Caco-2 (cell line): ENCODE measurements at regions not wholly inside any gene's neighbourhood (a gene's known extent, or its start where the extent isn't known, plus 50 kb on each side); places are given as distances from the start of the nearest gene placed in this dataset.
"Not testable (repeated sequence)": the region's sequence is repeated elsewhere in the genome, so short reads cannot be mapped to it uniquely, and the experiment has no call there.

Experiments used
- BruUV-seq: library from RNA; stranded (reverse); fragments of 400-500 nt; replicated peaks from 2 replicates; lab custom pipeline; 2021; lab: Mats Ljungman, UMichigan
- CTCF ChIA-PET: fragments of 300-600 bp; sonication (Branson Sonifier 250); formaldehyde crosslinking; loops from one replicate; lab custom pipeline; 2022; ENCODE audit warnings: antibody characterized with exemption; lab: Charles Lee
- POLR2A ChIA-PET: fragments of 300-600 bp; sonication (Branson Sonifier 250); formaldehyde crosslinking; loops from one replicate; lab custom pipeline; 2022; ENCODE audit warnings: antibody characterized with exemption; lab: Charles Lee
- DNase-seq, 2 experiments: peaks; one replicate each; pipeline versions ENCODE4 v3.0.0 to v3.0.0-alpha.2; 2020 to 2022
- H3K27me3 ChIP-seq: replicated peaks from 2 replicates; pipeline ENCODE4 v1.6.0; 2011; ENCODE audit warnings: low read length; ENCODE audit not compliant: control insufficient read depth, insufficient read depth
- H3K36me3 ChIP-seq: 2 replicates; pipeline ENCODE4 v1.5.1; 2011; ENCODE audit warnings: low read length; ENCODE audit not compliant: control insufficient read depth, insufficient read depth
- H3K4me1 ChIP-seq: fragments of 250-450 bp; sonication (Bioruptor Pico); 2 replicates; pipeline ENCODE4 v1.5.1; 2020; ENCODE audit warnings: mild to moderate bottlenecking
- H3K4me3 ChIP-seq: 2 replicates; pipeline ENCODE4 v1.5.1; 2011; ENCODE audit warnings: low read depth, mild to moderate bottlenecking, control low read depth, low read length
- H3K9me3 ChIP-seq: fragments of 250-450 bp; sonication (Bioruptor Pico); 2 replicates; pipeline ENCODE4 v1.5.1; 2020; ENCODE audit warnings: mild to moderate bottlenecking, moderate library complexity
- H3K27ac Mint-ChIP-seq: one replicate; pipeline ENCODE4 v1.8.0; 2022; ENCODE audit warnings: mixed read lengths; ENCODE audit not compliant: unreplicated experiment
- H3K27me3 Mint-ChIP-seq: one replicate; pipeline ENCODE4 v1.8.0; 2022; ENCODE audit warnings: mixed read lengths; ENCODE audit not compliant: insufficient read depth, unreplicated experiment
- H3K36me3 Mint-ChIP-seq: one replicate; pipeline ENCODE4 v1.8.0; 2022; ENCODE audit warnings: mild to moderate bottlenecking, mixed read lengths; ENCODE audit not compliant: insufficient read depth, unreplicated experiment
- H3K4me1 Mint-ChIP-seq: one replicate; pipeline ENCODE4 v1.8.0; 2022; ENCODE audit warnings: low read depth, mixed read lengths; ENCODE audit not compliant: unreplicated experiment
- H3K4me3 Mint-ChIP-seq: one replicate; pipeline ENCODE4 v1.8.0; 2022; ENCODE audit warnings: mild to moderate bottlenecking, moderate library complexity, mixed read lengths; ENCODE audit not compliant: unreplicated experiment
- H3K9me3 Mint-ChIP-seq: one replicate; pipeline ENCODE4 v1.8.0; 2022; ENCODE audit warnings: mixed read lengths; ENCODE audit not compliant: unreplicated experiment
- intact Hi-C: fragments of 100-400 bp; cut with micrococcal nuclease; formaldehyde crosslinking; loops from one replicate; pipeline ENCODE4 v1.10.0; 2022; ENCODE audit not compliant: unreplicated experiment
- TF ChIP-seq, protein P1 (sequence below), 2 experiments: fragments of 200-600 bp in 1 of 2; IDR thresholded peaks; 1 replicate in 1 of 2; 2 replicates in 1 of 2; pipeline versions ENCODE4 v1.5.1 to v1.8.0; 2011 to 2022; ENCODE audit warnings: antibody characterized with exemption in 1 of 2, control low read depth in 1 of 2, inconsistent platforms in 1 of 2, low read depth in 1 of 2, low read length in 1 of 2, mild to moderate bottlenecking in 1 of 2, moderate library complexity in 1 of 2; ENCODE audit not compliant: insufficient read depth in 1 of 2, severe bottlenecking in 1 of 2, unreplicated experiment in 1 of 2

- CTCF ChIA-PET, result no interaction called here
- H3K9me3 ChIP-seq, result no peaks in the 10 kb centered on the region
- H3K36me3 Mint-ChIP-seq, result no peaks in the 10 kb centered on the region
- BruUV-seq, result no TSS peak
- no peak for DNase-seq
- H3K4me3 ChIP-seq, result no peak overlapping the region
- no peaks in the 10 kb centered on the region for H3K27me3 Mint-ChIP-seq
- H3K27ac Mint-ChIP-seq, result no peak overlapping the region
- no peaks in the 10 kb centered on the region for H3K27me3 ChIP-seq
- no peaks in the 10 kb centered on the region for H3K9me3 Mint-ChIP-seq
- TF ChIP-seq, protein P1, sequence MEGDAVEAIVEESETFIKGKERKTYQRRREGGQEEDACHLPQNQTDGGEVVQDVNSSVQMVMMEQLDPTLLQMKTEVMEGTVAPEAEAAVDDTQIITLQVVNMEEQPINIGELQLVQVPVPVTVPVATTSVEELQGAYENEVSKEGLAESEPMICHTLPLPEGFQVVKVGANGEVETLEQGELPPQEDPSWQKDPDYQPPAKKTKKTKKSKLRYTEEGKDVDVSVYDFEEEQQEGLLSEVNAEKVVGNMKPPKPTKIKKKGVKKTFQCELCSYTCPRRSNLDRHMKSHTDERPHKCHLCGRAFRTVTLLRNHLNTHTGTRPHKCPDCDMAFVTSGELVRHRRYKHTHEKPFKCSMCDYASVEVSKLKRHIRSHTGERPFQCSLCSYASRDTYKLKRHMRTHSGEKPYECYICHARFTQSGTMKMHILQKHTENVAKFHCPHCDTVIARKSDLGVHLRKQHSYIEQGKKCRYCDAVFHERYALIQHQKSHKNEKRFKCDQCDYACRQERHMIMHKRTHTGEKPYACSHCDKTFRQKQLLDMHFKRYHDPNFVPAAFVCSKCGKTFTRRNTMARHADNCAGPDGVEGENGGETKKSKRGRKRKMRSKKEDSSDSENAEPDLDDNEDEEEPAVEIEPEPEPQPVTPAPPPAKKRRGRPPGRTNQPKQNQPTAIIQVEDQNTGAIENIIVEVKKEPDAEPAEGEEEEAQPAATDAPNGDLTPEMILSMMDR (IDR thresholded peaks at IDR 0.05; ENCODE audit: insufficient read depth in 1 of 2, low read depth in 1 of 2, low read length in 1 of 2, severe bottlenecking in 1 of 2, unreplicated experiment in 1 of 2), result no peak
- no peaks in the 10 kb centered on the region for H3K4me1 ChIP-seq
- POLR2A ChIA-PET, result no interaction called here
- no peaks in the 10 kb centered on the region for H3K4me1 Mint-ChIP-seq
- H3K4me3 Mint-ChIP-seq, result no peak overlapping the region
- intact Hi-C loops, result no loop called here
- H3K36me3 ChIP-seq, result no peaks in the 10 kb centered on the region
Measured at GRCh38 chr13:65499256-65499655, 1730.9 kb downstream of the PCDH9 start.

- no peaks in the 10 kb centered on the region for H3K27me3 Mint-ChIP-seq
- no peaks in the 10 kb centered on the region for H3K9me3 Mint-ChIP-seq
- DNase-seq, result peak in 1 of 2 experiments; percentile 2
- H3K36me3 ChIP-seq, result no peaks in the 10 kb centered on the region
- H3K27me3 ChIP-seq, result no peaks in the 10 kb centered on the region
- H3K4me3 ChIP-seq, result no peak overlapping the region
- H3K4me1 ChIP-seq, result no peaks in the 10 kb centered on the region
- H3K36me3 Mint-ChIP-seq, result no peaks in the 10 kb centered on the region
- POLR2A ChIA-PET, result no interaction called here
- no peaks in the 10 kb centered on the region for H3K4me1 Mint-ChIP-seq
- intact Hi-C loops, result no loop called here
- no peak overlapping the region for H3K4me3 Mint-ChIP-seq
- no peaks in the 10 kb centered on the region for H3K9me3 ChIP-seq
- CTCF ChIA-PET, result no interaction called here
- no TSS peak for BruUV-seq
- TF ChIP-seq, protein P1 (IDR thresholded peaks at IDR 0.05; ENCODE audit: insufficient read depth in 1 of 2, low read depth in 1 of 2, low read length in 1 of 2, severe bottlenecking in 1 of 2, unreplicated experiment in 1 of 2), result no peak
- H3K27ac Mint-ChIP-seq, result no peak overlapping the region
Measured at GRCh38 chr13:65497265-65497664, 1732.9 kb downstream of the PCDH9 start.

DNA sequence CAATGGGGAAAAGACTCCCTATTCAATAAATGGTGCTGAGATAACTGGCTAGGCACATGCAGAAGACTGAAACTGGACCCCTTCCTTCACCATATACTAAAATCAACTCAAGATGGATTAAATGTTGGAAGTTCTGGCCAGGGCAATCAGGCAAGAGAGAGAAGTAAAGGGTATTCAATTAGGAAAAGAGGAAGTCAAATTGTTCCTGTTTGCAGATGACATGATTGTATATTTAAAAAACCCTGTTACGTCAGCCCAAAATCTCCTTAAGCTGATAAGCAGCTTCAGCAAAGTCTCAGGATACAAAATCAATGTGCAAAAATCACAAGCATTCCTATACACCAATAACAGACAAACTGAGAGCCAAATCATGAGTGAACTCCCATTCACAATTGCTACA is 1739.4 kb downstream of the PCDH9 start:
- DNase-seq, H3K27ac Mint-ChIP-seq, H3K4me3 ChIP-seq, H3K4me1 Mint-ChIP-seq, H3K27me3 Mint-ChIP-seq, intact Hi-C loops, H3K4me3 Mint-ChIP-seq, CTCF ChIA-PET, H3K9me3 Mint-ChIP-seq, POLR2A ChIA-PET, H3K9me3 ChIP-seq, H3K27me3 ChIP-seq, BruUV-seq, H3K36me3 ChIP-seq, H3K36me3 Mint-ChIP-seq, H3K4me1 ChIP-seq: not testable (repeated sequence)

GRCh38 chr13:65488606-65489005 is 1741.5 kb downstream of the PCDH9 start:
- H3K4me1 Mint-ChIP-seq, result no peaks in the 10 kb centered on the region
- H3K36me3 ChIP-seq, result no peaks in the 10 kb centered on the region
- H3K4me3 Mint-ChIP-seq, result no peak overlapping the region
- no peak overlapping the region for H3K27ac Mint-ChIP-seq
- no peak for DNase-seq
- ChIA-PET CTCF (no interaction called here), POLR2A (no interaction called here)
- H3K4me3 ChIP-seq, result no peak overlapping the region
- H3K9me3 Mint-ChIP-seq, result no peaks in the 10 kb centered on the region
- 0 out of 2 replicates have a peak, but pooled peaks cover under 1% of the 10 kb centered on the region for H3K9me3 ChIP-seq
- H3K27me3 Mint-ChIP-seq, result no peaks in the 10 kb centered on the region
- H3K36me3 Mint-ChIP-seq, result no peaks in the 10 kb centered on the region
- intact Hi-C loops, result no loop called here
- H3K27me3 ChIP-seq, result no peaks in the 10 kb centered on the region
- TF ChIP-seq, protein P1 (IDR thresholded peaks at IDR 0.05; ENCODE audit: insufficient read depth in 1 of 2, low read depth in 1 of 2, low read length in 1 of 2, severe bottlenecking in 1 of 2, unreplicated experiment in 1 of 2), result no peak
- no peaks in the 10 kb centered on the region for H3K4me1 ChIP-seq
- no TSS peak for BruUV-seq
